Fibroblast of lung (primary cell): ENCODE measurements at regions not wholly inside any gene's neighbourhood (a gene's known extent, or its start where the extent isn't known, plus 50 kb on each side); places are given as distances from the start of the nearest gene placed in this dataset.

ENCODE experiments used
- DNase-seq, 2 donors: peaks; one replicate each; pipeline versions ENCODE4 v3.0.0 to v3.0.0-alpha.2; 2010; ENCODE audit warnings: low read depth in 2 of 2
- H2AFZ ChIP-seq: 2 replicates; pipeline ENCODE4 v1.5.1; 2012; ENCODE audit warnings: low read length, control low read depth, inconsistent platforms
- H3K27ac ChIP-seq: 2 replicates; pipeline ENCODE4 v1.5.1; 2011; ENCODE audit warnings: low read length, control low read depth; ENCODE audit not compliant: insufficient read depth
- H3K27me3 ChIP-seq: 2 replicates; pipeline ENCODE4 v1.5.1; 2011; ENCODE audit warnings: mild to moderate bottlenecking, low read length; ENCODE audit not compliant: control insufficient read depth, insufficient read depth
- H3K36me3 ChIP-seq: 2 replicates; pipeline ENCODE4 v1.5.1; 2011; ENCODE audit warnings: low read length; ENCODE audit not compliant: control insufficient read depth, insufficient read depth
- H3K4me1 ChIP-seq: 2 replicates; pipeline ENCODE4 v1.5.1; 2011; ENCODE audit warnings: low read length; ENCODE audit not compliant: control insufficient read depth, insufficient read depth; ENCODE audit errors: extremely low read depth
- H3K4me2 ChIP-seq: 2 replicates; pipeline ENCODE4 v1.5.1; 2011; ENCODE audit warnings: low read length, control low read depth; ENCODE audit not compliant: insufficient read depth; ENCODE audit errors: extremely low read depth
- H3K4me3 ChIP-seq, 4 experiments: fragments of 200-600 bp in 1 of 4; sonication (generic) in 1 of 4; replicated peaks in 1 of 4; 2 replicates each; pipeline ENCODE4 v1.5.1; 2011 to 2016; ENCODE audit warnings: low read length in 4 of 4, low read depth in 3 of 4, mild to moderate bottlenecking in 3 of 4, control low read depth in 2 of 4, inconsistent platforms in 1 of 4, mixed read lengths in 1 of 4; ENCODE audit not compliant: insufficient read depth in 1 of 4; ENCODE audit errors: control extremely low read depth in 1 of 4
- H3K79me2 ChIP-seq: 2 replicates; pipeline ENCODE4 v1.5.1; 2012; ENCODE audit warnings: mild to moderate bottlenecking, low read length, inconsistent platforms; ENCODE audit not compliant: control insufficient read depth, insufficient read depth
- H3K9ac ChIP-seq: 2 replicates; pipeline ENCODE4 v1.5.1; 2011; ENCODE audit warnings: mild to moderate bottlenecking, low read length, control low read depth; ENCODE audit not compliant: insufficient read depth
- H3K9me3 ChIP-seq: 2 replicates; pipeline ENCODE4 v1.5.1; 2012; ENCODE audit warnings: low read depth, low read length; ENCODE audit not compliant: control insufficient read depth, insufficient read depth
- H4K20me1 ChIP-seq: 2 replicates; pipeline ENCODE4 v1.5.1; 2011; ENCODE audit warnings: low read length; ENCODE audit not compliant: control insufficient read depth, insufficient read depth; ENCODE audit errors: extremely low read depth
- CTCF ChIP-seq, 2 donors: IDR thresholded peaks in 1 of 2; conservative IDR thresholded peaks in 1 of 2; 1 replicate in 1 of 2; 2 replicates in 1 of 2; pipeline ENCODE4 v1.5.1; 2011 to 2012; ENCODE audit warnings: low read length in 2 of 2, control low read depth in 1 of 2, inconsistent platforms in 1 of 2, low read depth in 1 of 2, mild to moderate bottlenecking in 1 of 2
- EZH2 ChIP-seq: IDR thresholded peaks from 2 replicates; pipeline ENCODE4 v1.5.1; 2012; ENCODE audit warnings: low read length, control low read depth, mild to moderate bottlenecking; ENCODE audit errors: missing control alignments

GRCh38 chr9:89984214-89984613 is 379.4 kb downstream of the GADD45G start:
- Histone ChIP-seq H3K9me3 (no peaks in the 10 kb centered on the region), H3K4me2 (no peak overlapping the region), H2AFZ (no peak overlapping the region), H3K4me1 (peaks cover 3% of the 10 kb centered on the region), H3K79me2 (no peaks in the 10 kb centered on the region), H3K27me3 (no peaks in the 10 kb centered on the region), H4K20me1 (no peaks in the 10 kb centered on the region), H3K4me3 (no peak overlapping the region), H3K9ac (no peak overlapping the region), H3K27ac (no peak overlapping the region), H3K36me3 (no peaks in the 10 kb centered on the region)
- TF ChIP-seq EZH2 (no peak), CTCF (conservative IDR thresholded peaks at IDR 0.05 in 1 of 2, IDR thresholded peaks at IDR 0.05 in 1 of 2; ENCODE audit: low read depth in 1 of 2, low read length in 2 of 2) (no peak)
- DNase-seq: peak; percentile 55 to 61

GRCh38 chr9:89985068-89985467 is 380.3 kb downstream of the GADD45G start:
- no peak overlapping the region for H3K9ac ChIP-seq

GRCh38 chr9:89986190-89986589 is 381.4 kb downstream of the GADD45G start:
- peaks cover 3% of the 10 kb centered on the region for H3K4me1 ChIP-seq
- H3K9me3 ChIP-seq: no peaks in the 10 kb centered on the region
- DNase-seq: no peak

More at GRCh38 chr9:89985068-89985467, 380.3 kb downstream of the GADD45G start:
- H3K9me3 ChIP-seq: no peaks in the 10 kb centered on the region
- no peaks in the 10 kb centered on the region for H4K20me1 ChIP-seq
- no peak for DNase-seq
- no peak overlapping the region for H3K4me2 ChIP-seq
- no peaks in the 10 kb centered on the region for H3K36me3 ChIP-seq
- H3K79me2 ChIP-seq: no peaks in the 10 kb centered on the region
- peaks cover 3% of the 10 kb centered on the region for H3K4me1 ChIP-seq
- H2AFZ ChIP-seq: no peak overlapping the region
- no peak for TF ChIP-seq EZH2
- no peak for TF ChIP-seq CTCF (conservative IDR thresholded peaks at IDR 0.05 in 1 of 2, IDR thresholded peaks at IDR 0.05 in 1 of 2; ENCODE audit: low read depth in 1 of 2, low read length in 2 of 2)
- no peak overlapping the region for H3K27ac ChIP-seq
- no peaks in the 10 kb centered on the region for H3K27me3 ChIP-seq
- no peak overlapping the region for H3K4me3 ChIP-seq

More at GRCh38 chr9:89986190-89986589, 381.4 kb downstream of the GADD45G start:
- Histone ChIP-seq H3K27ac (no peak overlapping the region), H2AFZ (no peak overlapping the region), H3K27me3 (no peaks in the 10 kb centered on the region), H3K9ac (no peak overlapping the region), H3K36me3 (no peaks in the 10 kb centered on the region), H4K20me1 (no peaks in the 10 kb centered on the region), H3K79me2 (no peaks in the 10 kb centered on the region), H3K4me3 (no peak overlapping the region), H3K4me2 (no peak overlapping the region)
- TF ChIP-seq EZH2 (no peak), CTCF (conservative IDR thresholded peaks at IDR 0.05 in 1 of 2, IDR thresholded peaks at IDR 0.05 in 1 of 2; ENCODE audit: low read depth in 1 of 2, low read length in 2 of 2) (no peak)
